ENCODE measurements at regions not wholly inside any gene's neighbourhood (a gene's known extent, or its start where the extent isn't known, plus 50 kb on each side); places are given as distances from the start of the nearest gene placed in this dataset.
"Not testable (repeated sequence)": the region's sequence is repeated elsewhere in the genome, so short reads cannot be mapped to it uniquely, and the experiment has no call there.

DNA sequence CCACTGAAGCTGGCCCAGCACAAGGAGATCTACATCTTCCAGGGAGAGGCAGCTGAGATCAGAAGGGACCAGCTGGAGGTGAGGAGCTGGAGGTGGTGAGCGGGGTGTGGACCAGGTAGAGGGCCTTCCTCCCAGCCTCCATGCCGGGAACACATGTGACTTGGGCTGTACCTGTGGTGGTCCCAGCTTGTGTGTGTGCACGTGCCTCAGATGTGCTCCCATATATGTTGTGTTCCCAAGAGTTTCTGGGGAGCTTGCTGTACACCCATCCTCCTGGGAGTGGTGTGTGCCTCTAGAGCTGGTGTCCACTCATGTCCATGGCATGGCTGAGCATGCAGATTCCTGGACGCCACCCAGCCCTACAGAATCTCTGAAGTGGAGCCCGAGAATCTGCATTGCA lies 183.7 kb upstream of the AKAP13 start:
- in situ Hi-C loops (cut with HindIII; ENCODE audit: low pct_unique_long_range_greater_than_20kb, low sequenced_read_pairs); DNase-seq (ENCODE audit: low read depth, low spot score): not testable (repeated sequence)

DNA sequence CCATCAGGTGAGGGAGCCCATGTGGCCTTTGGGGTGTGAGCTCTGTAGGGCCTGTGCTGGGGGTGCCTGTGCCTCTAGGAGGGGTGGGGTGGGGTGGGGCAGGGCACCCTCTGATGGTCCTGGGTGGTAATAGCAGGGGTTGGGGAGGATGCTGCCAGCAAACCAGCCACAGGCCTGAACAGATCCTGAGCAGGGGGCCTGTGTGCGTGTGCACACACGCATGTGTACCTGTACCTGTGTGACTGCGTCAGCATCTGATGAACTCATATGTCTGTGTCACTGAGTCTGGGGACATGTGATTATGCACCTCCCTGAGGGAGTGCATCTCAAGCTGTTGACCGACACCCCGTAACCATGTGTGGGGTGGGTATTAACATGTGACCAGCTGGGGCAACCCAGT lies 182.8 kb upstream of the AKAP13 start:
- in situ Hi-C loops (cut with HindIII; ENCODE audit: low pct_unique_long_range_greater_than_20kb, low sequenced_read_pairs); DNase-seq (ENCODE audit: low read depth, low spot score): not testable (repeated sequence)

DNA sequence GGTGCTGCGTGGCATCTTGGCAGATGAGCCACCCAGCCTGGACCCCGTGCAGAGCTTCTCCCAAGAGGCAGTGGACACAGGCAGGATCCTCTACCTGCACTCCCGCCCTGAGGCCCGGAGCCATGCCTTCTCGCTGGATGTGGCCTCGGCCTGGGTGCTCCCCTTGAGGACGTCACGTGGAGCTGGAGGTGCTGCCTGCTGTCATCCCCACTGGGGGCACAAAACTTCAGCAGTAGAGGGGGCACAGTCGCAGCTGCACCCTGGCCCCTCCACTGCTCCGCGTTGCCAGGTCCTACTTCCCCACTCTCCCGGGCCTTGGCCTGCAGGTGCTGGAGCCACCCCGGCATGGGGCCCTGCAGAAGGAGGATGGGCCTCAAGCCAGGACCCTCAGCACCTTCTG lies 182.0 kb upstream of the AKAP13 start:
- DNase-seq (ENCODE audit: low read depth, low spot score); in situ Hi-C loops (cut with HindIII; ENCODE audit: low pct_unique_long_range_greater_than_20kb, low sequenced_read_pairs): not testable (repeated sequence)

DNA sequence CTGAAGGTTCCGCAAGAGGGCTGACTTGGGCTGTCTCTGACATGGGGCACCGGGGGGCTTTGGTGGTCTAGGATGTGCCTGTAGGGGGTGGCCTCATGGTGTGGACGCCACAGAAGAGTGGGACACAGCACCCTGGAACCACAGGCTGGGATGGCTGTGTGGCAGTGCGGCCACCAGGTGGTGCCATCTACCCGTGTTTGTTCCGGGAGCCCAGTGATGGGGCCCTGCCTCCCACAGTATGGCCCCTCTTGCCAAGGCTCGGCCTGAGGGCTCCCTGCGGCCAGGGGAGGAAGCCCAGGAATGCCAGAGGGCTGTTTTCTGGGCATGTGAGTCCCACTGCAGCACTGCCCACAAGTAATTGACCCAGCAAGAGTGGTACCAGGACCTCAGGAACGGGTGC lies 180.2 kb upstream of the AKAP13 start:
- in situ Hi-C loops (cut with HindIII; ENCODE audit: low pct_unique_long_range_greater_than_20kb, low sequenced_read_pairs); DNase-seq (ENCODE audit: low read depth, low spot score): not testable (repeated sequence)

DNA sequence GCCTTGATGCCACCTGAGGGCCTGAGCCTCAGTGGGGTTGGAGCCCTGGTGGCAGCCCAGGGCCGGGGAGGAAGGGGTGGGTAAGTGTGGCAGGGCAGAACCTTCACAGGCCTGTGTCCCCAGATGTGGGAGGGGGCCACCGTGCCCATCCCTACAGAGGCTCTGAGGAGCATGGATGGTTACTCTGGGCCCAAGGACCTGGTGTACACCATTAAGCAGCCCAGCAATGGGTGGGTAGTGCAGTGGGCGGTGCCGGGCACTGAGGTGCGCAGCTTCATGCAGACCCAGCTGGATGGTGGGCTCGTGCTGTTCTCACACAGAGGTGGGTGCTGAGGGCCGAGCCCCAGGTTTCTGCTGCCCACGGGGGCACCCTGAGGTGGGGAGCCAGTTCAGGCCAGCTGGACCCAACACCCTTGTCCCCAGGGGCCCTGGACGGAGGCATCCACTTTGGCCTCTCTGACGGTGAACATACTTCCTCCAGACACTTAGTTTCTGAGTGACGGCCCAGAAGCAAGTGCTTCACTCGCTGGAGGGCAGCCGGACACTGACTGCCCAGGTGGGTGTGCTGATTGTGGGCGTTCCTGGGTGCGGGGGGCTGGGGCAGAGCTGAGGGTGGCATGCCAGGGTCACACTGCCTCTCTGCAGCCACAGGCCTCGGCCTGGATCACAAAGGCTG lies 179.1 kb upstream of the AKAP13 start:
- in situ Hi-C loops (cut with HindIII; ENCODE audit: low pct_unique_long_range_greater_than_20kb, low sequenced_read_pairs); DNase-seq (ENCODE audit: low read depth, low spot score): not testable (repeated sequence)

DNA sequence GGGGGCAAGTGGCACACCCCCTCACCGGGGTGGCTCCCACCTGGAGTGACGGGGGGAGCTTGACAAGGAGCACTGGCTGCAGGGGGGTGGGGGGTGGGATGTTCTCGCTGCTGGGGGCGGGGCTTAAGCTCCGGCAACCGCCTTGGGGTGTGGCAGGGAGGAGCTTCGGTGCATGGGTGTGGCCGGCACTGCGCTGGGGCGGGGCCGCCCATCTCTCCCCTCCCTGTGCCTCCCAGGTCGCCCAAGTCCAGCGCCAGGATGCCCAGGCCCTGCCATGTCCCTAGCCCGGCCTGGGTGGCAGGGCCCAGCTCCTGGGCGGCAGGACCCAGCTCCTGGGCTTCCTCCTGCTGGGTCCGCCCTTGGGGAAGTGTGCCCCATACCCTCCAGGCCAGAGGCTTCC lies 175.9 kb upstream of the AKAP13 start:
- DNase-seq (ENCODE audit: low read depth, low spot score); in situ Hi-C loops (cut with HindIII; ENCODE audit: low pct_unique_long_range_greater_than_20kb, low sequenced_read_pairs): not testable (repeated sequence)

DNA sequence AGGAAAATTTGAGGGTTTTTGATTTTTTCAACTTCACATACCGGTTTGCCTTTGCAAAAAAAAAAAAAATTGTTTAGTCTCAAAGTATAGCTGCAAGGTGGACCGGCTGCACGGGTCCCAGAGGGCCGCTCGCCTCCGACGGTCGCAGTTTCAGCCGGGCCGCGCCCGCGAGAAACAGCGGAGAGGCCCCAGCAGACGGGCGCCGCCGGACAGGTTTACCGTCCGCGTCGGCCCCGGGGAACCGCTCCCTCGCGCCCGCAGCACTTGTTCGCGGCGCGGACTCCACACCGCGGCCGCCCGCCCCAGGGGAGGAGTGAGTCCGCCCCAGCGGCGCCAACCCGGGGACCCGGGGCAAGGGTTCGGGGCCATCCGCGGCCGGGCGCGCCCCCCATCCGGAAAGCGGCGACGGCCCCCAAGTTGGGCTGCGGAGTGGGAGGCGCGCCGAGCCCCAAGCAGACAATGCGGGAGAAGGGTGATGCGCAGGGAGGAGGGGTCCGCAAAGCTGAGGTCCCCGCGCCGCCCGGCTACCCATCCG lies 146.5 kb upstream of the AKAP13 start:
- DNase-seq (ENCODE audit: low read depth, low spot score); in situ Hi-C loops (cut with HindIII; ENCODE audit: low pct_unique_long_range_greater_than_20kb, low sequenced_read_pairs): not testable (repeated sequence)

DNA sequence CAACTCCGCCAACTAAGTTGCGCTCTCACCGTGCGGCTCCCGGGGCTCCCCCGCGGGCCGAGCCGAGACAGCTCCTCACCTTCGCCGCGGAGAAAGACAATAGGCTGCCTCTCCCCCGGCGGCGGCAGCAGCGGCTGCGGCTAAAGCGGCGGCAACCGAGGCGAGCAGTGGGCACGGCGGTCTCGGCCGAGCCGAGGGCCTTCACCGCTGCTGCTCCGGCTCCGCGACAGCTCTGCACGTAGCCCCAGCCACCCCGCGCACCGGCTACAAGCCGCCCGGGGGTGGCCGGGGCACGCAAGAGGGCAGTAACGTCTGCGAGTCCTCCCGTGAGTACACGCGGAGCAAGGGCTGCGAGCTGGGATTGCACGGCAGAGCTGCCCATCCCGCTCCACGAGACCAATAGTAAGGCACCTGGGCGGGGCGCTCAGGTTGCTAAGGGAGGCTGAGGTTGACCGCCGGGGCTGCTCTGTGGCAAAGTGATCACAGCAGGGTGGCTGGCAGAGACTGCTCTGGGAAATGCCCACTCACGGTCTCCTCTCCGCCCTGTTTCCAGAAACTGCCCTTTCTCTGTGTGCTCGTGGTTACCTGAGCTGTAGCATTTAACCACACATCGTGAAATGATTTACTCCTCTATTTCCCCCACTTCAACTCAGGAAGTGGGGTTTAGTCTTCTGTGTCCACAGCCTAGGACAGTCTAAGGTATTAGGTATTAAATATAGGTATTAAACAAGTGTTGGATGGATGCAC lies 145.8 kb upstream of the AKAP13 start:
- DNase-seq (ENCODE audit: low read depth, low spot score); in situ Hi-C loops (cut with HindIII; ENCODE audit: low pct_unique_long_range_greater_than_20kb, low sequenced_read_pairs): not testable (repeated sequence)

DNA sequence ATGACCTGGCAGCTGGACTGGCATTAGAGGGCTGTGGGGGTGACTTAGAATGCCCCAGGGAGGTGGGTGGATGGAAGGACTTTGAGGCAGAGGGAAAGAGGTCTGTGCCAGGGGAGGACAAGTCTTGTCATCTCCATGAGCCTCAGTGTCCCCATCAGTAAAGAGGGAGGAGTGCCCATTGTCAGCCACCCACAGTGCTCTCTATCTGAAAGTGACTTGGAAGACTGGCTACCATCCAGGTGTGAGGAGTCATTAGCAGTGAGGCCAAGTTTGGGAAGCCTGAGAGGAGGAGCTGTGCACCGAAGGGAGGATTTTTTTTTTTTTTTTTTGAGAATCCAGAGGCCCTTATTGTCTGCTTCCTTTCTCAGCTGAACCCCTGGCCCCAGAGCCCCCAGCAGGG lies 136.3 kb upstream of the AKAP13 start:
- DNase-seq (ENCODE audit: low read depth, low spot score); in situ Hi-C loops (cut with HindIII; ENCODE audit: low pct_unique_long_range_greater_than_20kb, low sequenced_read_pairs): not testable (repeated sequence)

DNA sequence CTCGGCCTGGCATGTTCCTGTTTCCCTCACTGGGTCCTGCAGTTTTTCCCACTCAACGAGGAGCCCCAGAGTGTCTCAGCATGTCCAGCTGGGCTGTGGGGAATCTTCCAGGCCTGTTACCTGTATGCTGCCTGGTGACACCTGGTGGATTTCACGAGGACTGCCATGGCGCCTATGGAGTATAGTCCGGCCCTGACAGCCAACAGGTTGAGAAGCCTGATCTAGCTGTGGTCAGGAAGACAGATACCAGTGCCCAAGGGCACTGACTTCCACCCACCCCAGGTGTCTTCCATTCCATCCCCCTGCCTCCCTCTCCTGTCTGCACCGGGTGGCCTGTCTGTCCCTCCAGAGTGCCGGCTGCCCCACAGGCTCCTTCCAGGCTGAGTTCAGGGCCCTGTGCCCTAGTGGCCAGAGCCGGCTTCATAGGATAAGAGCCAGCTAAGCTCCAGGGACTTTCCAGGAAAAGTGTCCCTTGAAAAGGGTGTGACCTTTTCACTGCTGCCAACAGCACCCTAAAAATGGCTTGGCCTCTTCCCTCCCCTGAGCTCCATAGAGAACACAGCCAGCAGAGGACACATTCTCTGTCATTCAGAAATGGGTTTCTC lies 129.4 kb upstream of the AKAP13 start:
- peak; percentile 4 for DNase-seq (ENCODE audit: low read depth, low spot score)
- in situ Hi-C loops (cut with HindIII; ENCODE audit: low pct_unique_long_range_greater_than_20kb, low sequenced_read_pairs), result not testable (repeated sequence)

DNA sequence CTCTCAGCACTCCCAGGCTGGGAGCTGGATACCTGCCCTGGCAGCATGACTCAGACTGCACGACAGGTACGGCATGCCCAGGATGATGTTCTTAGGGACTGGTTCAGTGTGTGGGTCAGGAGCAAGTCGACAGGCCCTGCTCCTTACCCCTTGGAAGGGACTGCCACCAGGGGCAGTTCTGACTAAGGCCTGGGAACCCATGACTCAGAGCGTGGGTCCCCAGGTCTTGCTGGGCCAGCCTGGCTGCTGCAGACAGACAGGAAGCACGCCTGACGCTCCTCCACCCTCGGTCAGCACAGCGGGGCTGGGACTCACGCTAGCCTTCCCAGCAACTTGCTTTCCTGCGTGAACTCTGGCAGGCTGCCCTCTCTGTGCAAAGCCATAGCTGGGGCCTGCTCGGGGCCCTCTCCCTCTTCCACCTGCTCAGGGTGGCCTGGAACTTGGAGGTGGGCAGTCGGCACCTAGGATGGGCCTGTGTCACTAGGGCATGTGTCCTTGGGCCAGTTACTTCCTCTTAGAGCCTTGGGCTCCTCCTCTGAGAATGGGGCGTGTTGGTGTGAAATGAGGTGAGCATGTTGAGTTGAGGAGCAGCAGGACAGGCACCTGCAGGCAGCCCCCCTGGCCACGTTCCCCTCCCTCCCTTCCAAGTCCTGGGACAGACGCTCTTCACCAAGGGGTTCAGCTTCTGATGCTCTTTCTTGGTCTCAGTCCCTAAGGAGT lies 127.0 kb upstream of the AKAP13 start:
- DNase-seq (ENCODE audit: low read depth, low spot score); in situ Hi-C loops (cut with HindIII; ENCODE audit: low pct_unique_long_range_greater_than_20kb, low sequenced_read_pairs): not testable (repeated sequence)

DNA sequence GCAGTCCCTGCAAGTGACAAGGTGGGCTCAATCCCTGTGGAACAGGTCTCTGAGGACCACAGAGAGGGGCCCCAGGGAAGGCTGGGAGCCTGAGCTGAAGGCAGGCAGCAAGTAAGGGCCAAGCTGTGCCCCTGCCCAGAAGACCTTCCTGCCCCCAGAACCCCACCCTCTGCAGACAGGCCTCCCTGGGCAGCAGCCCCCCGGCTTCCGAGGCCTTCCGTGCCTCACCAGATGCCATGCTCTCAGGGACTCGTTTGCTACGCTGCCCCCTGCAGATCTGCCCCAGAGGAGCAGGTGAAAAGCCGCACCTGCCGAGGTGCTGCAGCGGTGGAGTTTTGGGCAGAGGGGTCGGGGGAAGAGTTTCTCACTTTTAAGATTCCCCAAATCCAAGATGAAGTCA lies 125.4 kb upstream of the AKAP13 start:
- DNase-seq (ENCODE audit: low read depth, low spot score); in situ Hi-C loops (cut with HindIII; ENCODE audit: low pct_unique_long_range_greater_than_20kb, low sequenced_read_pairs): not testable (repeated sequence)

DNA sequence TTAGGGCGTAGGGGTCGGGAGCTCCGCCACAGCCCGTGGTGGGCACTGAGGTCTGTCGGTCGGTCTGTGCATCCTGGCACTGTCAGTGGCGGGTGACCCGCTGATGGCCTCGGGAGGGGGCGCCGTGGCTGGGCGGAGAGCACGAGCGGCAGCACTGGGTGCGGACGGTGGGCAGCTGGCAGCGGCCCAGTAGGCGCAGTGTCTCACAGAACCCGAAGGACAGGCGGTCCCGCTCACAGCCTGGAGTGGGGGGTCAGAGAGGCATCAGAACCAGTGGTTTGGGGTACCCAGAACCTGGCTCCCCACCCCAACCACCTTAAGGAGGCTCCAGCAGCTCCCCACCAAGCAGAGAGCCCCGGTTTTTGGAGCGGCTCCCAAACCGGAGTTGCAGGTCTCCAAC lies 124.9 kb upstream of the AKAP13 start:
- DNase-seq (ENCODE audit: low read depth, low spot score); in situ Hi-C loops (cut with HindIII; ENCODE audit: low pct_unique_long_range_greater_than_20kb, low sequenced_read_pairs): not testable (repeated sequence)

DNA sequence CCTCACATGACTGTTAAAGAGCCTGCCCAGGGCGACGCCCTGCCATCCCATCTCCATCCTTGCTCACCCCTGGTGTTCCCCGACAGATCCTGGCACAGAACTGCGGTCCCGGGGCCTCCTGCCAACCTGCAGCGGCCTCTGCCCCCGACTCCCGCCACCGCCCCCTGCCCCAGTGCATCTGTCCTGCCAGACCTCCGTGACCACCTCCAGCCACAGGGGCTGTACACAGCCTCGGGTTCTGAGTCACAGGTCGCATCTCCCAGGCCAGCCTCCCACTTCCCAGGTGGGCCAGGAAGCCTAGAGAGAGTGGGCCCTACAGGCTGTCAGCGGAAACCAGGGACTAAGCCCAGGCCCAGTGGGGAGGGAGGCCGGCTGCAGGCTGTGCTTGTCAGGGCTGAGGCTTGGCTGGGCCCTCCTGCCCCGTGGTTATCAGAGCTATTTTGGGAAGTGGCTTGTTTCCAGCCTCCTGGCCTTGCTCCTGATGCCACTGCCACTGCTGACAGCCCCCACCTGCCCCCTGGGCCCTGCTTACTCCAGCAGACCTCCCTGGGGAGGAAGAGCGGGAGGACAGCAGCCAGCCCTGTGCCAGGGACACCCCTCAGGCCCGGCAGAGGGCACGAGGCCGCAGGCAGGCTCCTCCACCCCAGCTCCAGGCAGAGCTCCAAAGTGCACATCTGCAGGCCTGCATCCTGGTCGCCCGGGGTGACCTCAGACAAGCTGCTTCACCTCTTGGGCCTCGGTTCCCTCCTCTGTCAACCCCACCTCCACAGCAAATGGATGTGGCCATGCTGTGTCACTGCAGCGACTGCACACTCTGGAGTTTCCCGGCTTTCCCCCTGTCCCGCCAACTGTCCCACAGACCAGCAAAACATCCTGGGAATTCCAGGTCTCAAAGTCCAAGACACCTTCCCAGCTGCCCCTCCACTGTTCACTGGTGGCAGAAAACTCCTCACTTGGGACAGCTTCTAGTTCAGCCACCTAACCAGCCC lies 124.1 kb upstream of the AKAP13 start:
- in situ Hi-C loops (cut with HindIII; ENCODE audit: low pct_unique_long_range_greater_than_20kb, low sequenced_read_pairs); DNase-seq (ENCODE audit: low read depth, low spot score): not testable (repeated sequence)

DNA sequence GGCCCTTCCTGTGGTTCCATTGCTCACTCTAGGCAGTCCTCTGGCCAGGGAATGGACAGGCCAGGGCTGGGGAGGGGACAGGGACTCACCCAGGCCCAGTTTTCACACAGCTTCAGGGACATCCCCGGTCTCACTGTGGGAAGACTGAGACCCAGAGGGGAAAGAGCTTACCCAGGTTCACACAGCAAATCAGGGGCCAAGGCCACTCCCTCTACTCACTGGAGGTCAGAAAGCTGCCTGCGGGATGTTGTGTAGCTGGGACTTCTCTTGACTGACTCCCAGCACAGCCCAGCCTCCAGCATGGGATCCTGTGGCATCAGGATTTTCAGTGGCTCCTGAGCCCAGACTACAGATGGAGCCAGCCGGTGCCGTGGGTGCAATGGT lies 122.3 kb upstream of the AKAP13 start:
- in situ Hi-C loops (cut with HindIII; ENCODE audit: low pct_unique_long_range_greater_than_20kb, low sequenced_read_pairs); DNase-seq (ENCODE audit: low read depth, low spot score): not testable (repeated sequence)

DNA sequence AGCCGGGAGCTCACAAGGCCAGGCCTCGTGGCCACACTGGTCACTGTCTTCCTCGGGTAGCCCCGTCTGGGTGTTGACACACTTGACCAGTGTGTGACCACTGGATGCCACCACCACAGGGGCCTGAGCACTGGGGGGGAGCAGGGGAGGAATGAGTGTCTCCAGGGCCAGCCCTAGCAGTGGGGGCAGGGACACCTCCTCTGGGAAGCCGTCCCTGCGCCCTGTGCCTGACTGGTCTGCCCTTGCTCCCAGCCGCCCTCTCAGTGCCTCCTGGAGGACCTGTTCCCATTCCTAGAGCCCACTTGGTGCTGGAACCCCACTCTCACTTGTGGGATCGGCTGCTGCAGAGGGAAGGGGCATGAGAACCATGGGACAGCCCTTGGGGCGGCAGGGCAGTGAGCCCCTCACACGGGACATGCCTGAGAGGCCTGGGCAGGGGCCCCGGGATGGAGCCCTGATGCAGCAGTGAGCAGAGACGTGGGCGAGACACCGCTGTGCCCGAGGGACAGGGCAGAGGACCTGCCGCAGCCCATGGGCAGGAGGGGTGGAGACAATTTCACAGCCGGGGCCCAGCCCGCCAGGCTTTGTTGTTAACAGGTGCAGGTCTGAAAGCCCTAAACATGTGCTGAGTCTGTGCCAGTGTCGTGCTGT lies 121.7 kb upstream of the AKAP13 start:
- DNase-seq (ENCODE audit: low read depth, low spot score); in situ Hi-C loops (cut with HindIII; ENCODE audit: low pct_unique_long_range_greater_than_20kb, low sequenced_read_pairs): not testable (repeated sequence)

Data from SK-MEL-5 (cell line).